ENCODE measurements at regions not wholly inside any gene's neighbourhood (a gene's known extent, or its start where the extent isn't known, plus 50 kb on each side); places are given as distances from the start of the nearest gene placed in this dataset.
A peak's percentile ranks its signal among the peaks of the same experiment; 100 is the strongest.

GRCh38 chr7:7060828-7061599 is 121.3 kb upstream of the C1GALT1 start:
- Histone ChIP-seq H3K4me3 (no peak overlapping the region), H3K27ac (no peak overlapping the region)
- no peak for DNase-seq (ENCODE audit: low spot score)
- no peak for TF ChIP-seq CTCF (IDR thresholded peaks at IDR 0.05)

- no peak overlapping the region for H3K27ac ChIP-seq
- H3K4me3 ChIP-seq = no peak overlapping the region
- no peak for TF ChIP-seq CTCF (IDR thresholded peaks at IDR 0.05)
- DNase-seq (ENCODE audit: low spot score) = no peak
These were observed 104.4 kb upstream of the C1GALT1 start for GRCh38 chr7:7077945-7078344.

GRCh38 chr7:7080802-7081201 is 101.5 kb upstream of the C1GALT1 start:
- H3K4me3 ChIP-seq = no peak overlapping the region
- H3K27ac ChIP-seq = no peak overlapping the region
- no peak for DNase-seq (ENCODE audit: low spot score)
- TF ChIP-seq CTCF (IDR thresholded peaks at IDR 0.05) = no peak

GRCh38 chr7:7090460-7090859 is 91.9 kb upstream of the C1GALT1 start:
- no peak for DNase-seq (ENCODE audit: low spot score)
- no peak overlapping the region for H3K27ac ChIP-seq
- H3K4me3 ChIP-seq = no peak overlapping the region
- TF ChIP-seq CTCF (IDR thresholded peaks at IDR 0.05) = no peak

GRCh38 chr7:7098280-7098818 is 84.0 kb upstream of the C1GALT1 start:
- DNase-seq (ENCODE audit: low spot score) = no peak
- no peak for TF ChIP-seq CTCF (IDR thresholded peaks at IDR 0.05)
- Histone ChIP-seq H3K27ac (no peak overlapping the region), H3K4me3 (no peak overlapping the region)

- TF ChIP-seq CTCF (IDR thresholded peaks at IDR 0.05) = no peak
- Histone ChIP-seq H3K4me3 (peak overlapping the region; percentile 10), H3K27ac (no peak overlapping the region)
- DNase-seq (ENCODE audit: low spot score) = peak; percentile 76
These were observed 82.7 kb upstream of the C1GALT1 start for GRCh38 chr7:7099584-7100014.

- TF ChIP-seq CTCF (IDR thresholded peaks at IDR 0.05) = no peak
- no peak overlapping the region for H3K4me3 ChIP-seq
- no peak overlapping the region for H3K27ac ChIP-seq
- DNase-seq (ENCODE audit: low spot score) = no peak
These were observed 81.9 kb upstream of the C1GALT1 start for GRCh38 chr7:7100432-7100849.

Measured in coronary artery (tissue), 2 donors.